Liver (tissue), 3 donors: ENCODE measurements at regions not wholly inside any gene's neighbourhood (a gene's known extent, or its start where the extent isn't known, plus 50 kb on each side); places are given as distances from the start of the nearest gene placed in this dataset.

Experiments used
- EGR1 ChIP-seq, 2 donors: IDR thresholded peaks; 2 replicates each; pipeline ENCODE4 v1.6.1; 2016 to 2018; ENCODE audit warnings: antibody characterized with exemption in 2 of 2, low read depth in 2 of 2
- JUND ChIP-seq, 2 donors: IDR thresholded peaks; 2 replicates each; pipeline ENCODE4 v1.6.1; 2016; ENCODE audit warnings: antibody characterized with exemption in 2 of 2
- TAF1 ChIP-seq: conservative IDR thresholded peaks from 2 replicates; pipeline ENCODE4 v1.6.1; 2016; ENCODE audit warnings: antibody characterized with exemption, mild to moderate bottlenecking
- TF ChIP-seq, protein P1 (sequence below): fragments of 150-350 bp; IDR thresholded peaks from 2 replicates; pipeline ENCODE4 v1.5.1; 2017; ENCODE audit warnings: improper control_type of control experiment, low read depth, low read length; ENCODE audit not compliant: missing input control
- donor health status: healthy.
- donor health status: healthy.

DNA sequence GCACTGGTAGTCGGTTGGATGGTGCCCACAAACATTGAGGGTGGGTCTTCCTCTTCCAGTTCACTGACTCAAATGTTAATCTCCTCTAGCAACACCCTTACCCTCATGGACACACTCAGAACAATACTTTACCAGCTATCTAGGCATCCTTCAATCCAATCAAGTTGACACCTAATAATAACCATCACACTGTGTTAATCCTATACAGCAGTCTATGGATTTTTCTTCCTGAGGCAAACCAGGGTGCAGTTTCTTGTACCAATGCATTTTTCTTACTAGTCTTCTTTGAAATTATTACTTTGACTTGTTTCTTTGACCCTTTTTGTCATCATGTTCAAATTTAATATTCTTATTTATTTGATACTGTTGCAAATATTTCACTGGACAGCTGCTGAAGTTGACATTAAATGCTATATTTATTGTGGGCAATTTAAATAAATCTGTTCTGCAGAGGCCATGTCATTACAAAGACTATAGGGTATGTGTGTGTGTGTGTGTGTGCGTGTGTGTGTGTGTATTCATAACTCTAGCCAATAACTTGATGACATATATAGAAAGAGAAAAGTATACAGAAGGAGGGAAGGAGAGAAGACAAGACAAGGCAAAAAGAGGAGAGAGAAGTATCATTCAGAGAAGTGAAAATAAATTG is 884.8 kb upstream of the NEGR1 start:
- TF ChIP-seq, protein P1, sequence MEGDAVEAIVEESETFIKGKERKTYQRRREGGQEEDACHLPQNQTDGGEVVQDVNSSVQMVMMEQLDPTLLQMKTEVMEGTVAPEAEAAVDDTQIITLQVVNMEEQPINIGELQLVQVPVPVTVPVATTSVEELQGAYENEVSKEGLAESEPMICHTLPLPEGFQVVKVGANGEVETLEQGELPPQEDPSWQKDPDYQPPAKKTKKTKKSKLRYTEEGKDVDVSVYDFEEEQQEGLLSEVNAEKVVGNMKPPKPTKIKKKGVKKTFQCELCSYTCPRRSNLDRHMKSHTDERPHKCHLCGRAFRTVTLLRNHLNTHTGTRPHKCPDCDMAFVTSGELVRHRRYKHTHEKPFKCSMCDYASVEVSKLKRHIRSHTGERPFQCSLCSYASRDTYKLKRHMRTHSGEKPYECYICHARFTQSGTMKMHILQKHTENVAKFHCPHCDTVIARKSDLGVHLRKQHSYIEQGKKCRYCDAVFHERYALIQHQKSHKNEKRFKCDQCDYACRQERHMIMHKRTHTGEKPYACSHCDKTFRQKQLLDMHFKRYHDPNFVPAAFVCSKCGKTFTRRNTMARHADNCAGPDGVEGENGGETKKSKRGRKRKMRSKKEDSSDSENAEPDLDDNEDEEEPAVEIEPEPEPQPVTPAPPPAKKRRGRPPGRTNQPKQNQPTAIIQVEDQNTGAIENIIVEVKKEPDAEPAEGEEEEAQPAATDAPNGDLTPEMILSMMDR: no peak
- TF ChIP-seq EGR1 (IDR thresholded peaks at IDR 0.05; ENCODE audit: low read depth in 2 of 2) (no peak), TAF1 (no peak), JUND (IDR thresholded peaks at IDR 0.05) (no peak)
